Fibroblast of skin of abdomen (primary cell): ENCODE measurements at regions not wholly inside any gene's neighbourhood (a gene's known extent, or its start where the extent isn't known, plus 50 kb on each side); places are given as distances from the start of the nearest gene placed in this dataset.

Source experiments
- DNase-seq: peaks from one replicate; pipeline ENCODE4 v3.0.0-alpha.2; 2013

DNA sequence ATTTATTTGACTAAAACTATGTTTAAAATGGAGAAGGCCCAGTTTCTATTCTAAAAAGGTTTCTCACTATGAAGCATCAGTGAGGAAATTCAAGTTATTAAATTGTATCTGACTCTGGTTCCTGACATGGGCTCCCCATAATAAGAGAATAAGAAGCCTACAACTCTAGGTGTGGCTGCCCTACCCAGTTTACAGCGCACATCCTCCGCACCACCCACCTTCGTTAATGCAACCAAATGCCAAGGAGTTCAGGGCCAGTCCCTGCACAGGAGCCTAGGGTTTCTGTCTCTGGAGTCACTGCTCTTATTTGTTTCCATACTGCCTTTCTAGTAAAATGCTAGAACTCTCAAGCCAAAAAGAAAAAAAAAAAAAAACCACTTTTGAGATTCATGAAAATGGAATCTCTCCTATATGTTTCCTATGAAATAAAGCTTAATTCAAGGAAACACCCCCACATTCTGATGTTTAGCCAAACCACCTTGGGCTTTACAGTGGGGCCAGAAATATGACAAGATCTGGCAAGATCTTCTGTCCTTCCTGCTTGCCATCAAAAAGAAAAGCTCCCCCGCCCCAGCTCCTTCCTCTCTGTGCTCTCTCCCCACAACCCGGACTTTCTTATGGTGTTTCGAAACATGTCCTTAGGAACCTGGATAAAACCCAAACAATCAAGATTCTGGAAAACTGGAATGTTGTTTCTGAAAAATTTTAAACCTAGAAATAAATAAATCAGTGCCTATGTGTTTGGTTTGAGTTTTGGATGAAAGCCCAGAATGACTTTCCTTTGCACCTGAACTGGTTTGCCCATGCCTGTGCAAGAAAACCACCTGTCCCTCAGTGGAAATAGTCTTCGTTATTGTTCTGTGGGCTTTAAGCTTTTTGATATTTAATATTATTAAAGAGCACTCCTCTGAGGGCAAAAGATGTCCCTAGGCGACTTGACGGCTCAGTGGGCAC lies 136.7 kb downstream of the SP3 start:
- peak; percentile 88 for DNase-seq

DNA sequence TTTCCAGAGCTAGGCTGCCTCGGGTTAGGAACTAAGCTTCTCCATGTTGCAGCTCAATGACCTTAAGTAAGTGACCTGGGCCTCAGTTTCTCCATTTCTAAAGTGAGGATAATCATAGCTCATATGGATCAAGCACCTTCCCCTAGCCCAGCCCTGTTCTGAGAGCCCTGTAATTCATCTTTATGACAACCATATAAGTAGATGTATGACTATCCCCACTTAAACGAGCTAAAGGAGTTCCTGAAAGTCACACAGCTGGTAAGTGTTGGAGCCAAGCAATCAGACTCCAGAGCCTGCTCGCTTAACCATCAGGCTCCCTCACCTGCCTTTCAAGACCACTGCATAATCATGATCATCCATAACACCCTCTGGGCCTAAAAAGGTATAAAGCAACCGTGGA lies 135.4 kb downstream of the SP3 start:
- DNase-seq: no peak

GRCh38 chr2:173830170-173830569 lies 135.0 kb downstream of the SP3 start:
- DNase-seq: peak; percentile 9

- DNase-seq: peak; percentile 31
These were observed 133.6 kb downstream of the SP3 start for GRCh38 chr2:173831312-173832229.

DNA sequence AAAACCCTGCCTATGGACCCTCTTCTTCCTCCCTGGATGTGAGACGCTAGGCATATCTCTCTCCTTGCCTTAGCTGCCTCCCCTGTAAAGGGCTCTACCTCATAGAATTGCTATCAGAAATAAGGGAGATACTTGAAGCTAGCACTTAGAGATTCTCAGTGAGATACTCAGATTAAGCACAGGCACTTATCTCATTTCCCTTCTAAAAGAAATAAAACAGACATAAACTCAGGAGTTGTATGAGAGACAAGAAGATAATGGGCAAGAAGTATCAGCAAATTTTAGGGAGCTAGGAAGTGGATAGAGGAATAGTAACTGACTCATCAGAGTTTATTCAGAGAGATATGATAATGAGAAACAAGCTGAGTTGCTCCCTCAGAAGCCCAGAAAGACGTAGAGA lies 131.0 kb downstream of the SP3 start:
- DNase-seq: no peak

DNA sequence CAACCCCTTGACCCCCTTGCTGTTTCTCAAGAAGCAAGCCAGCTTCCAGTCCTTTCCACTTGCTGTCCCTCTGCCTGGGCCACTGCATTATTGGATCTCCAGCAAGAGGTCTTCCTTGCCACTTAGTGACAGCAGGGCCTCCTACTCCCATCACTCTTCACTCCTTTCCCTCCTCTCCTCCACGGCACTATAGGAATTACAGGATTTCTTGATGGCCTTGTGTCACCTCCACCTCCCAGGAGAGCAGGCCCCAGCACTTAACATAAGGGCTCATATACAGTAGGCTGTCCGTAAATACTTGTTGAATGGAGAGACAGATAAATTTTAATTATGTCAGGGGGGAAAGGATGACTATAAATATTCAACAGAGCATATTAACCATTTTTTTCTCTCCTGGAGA lies 129.4 kb downstream of the SP3 start:
- DNase-seq: no peak

DNA sequence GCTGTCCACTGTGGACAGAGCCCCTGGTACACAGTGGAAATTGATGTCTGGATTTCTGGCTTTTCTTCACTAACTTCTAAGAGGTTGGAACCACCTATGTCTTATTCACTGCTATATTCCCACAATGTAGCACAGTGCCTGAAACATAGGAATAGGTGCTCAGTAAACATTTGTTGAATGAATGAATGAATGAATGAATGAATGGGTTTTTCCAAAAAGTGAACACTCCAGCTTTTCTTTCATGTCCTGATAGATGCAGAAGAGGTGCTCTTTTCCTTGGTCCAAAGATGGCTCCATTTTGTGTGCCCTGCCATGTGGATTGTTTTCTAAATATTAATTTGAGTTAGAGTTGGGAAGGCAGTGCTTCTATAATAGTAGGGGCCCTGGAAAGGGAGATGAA lies 124.1 kb downstream of the SP3 start:
- no peak for DNase-seq

DNA sequence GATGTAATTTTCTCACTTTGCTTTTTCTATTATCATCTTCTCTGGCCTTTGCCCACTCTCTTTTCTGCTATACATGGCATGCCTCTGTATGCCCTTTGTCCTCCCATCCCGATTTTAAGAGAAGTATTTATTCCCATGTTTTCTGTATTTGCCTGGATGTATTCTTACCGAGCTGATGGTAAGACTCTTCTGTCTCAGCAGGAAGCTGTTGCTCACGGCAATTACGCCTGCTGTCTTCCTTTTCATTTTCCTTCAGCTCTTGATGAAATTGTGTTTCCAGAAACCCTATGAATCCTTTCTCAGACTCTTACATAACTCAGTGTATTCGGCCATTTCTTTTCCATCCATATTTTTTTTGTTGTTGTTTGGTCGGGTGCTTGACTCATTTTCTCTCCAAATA lies 121.6 kb downstream of the SP3 start:
- no peak for DNase-seq

DNA sequence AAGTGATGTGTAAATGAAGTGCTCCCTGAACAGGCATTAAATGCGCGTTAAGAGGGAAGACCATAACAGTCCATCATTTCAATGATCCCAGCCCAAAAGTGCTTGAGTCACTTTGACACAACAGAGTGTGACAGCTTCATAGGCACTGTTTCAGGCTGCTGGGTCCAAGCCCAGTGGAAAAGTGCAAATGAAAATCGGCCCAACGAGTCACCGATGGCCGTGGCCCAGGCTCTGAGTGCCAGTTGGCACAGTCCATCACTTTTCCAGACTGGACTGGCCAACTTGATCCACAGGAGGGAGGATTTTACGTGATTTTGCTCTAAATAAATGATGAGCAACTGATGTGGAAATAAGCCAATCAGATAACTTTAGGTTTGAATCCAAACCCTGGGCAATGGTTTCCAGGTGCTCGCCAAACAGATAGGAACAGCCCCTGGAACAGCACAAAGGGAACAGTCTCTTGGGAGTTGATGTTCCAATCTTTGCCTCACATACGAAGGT lies 114.0 kb downstream of the SP3 start:
- no peak for DNase-seq

- DNase-seq: no peak
These were observed 111.0 kb downstream of the SP3 start for GRCh38 chr2:173854141-173854540.

- DNase-seq: peak; percentile 48
These were observed 110.3 kb downstream of the SP3 start for GRCh38 chr2:173854840-173855239.

DNA sequence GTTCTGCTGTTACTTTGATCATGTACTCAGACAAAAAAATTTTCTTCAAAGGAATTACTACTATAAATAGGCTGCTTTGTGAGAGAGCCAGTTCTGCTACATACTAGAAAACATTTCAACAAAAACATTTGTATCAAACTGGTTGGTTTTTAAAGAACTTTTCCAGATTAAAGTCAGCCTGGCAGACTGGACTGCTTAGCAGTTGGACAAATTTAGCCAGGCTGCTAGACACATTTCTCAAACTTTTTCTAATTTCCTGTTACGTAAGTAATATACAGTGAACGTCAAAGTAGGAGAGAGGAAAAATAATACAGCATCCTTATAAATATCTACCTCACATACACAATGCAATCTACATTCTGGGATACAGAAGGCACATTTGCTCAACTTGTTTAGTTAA lies 109.5 kb downstream of the SP3 start:
- DNase-seq: no peak
